B cell (primary cell): ENCODE measurements at regions not wholly inside any gene's neighbourhood (a gene's known extent, or its start where the extent isn't known, plus 50 kb on each side); places are given as distances from the start of the nearest gene placed in this dataset.

Experiments
- CTCF ChIP-seq: fragments of 200-600 bp; IDR thresholded peaks from one replicate; pipeline ENCODE4 v1.8.0; 2022; ENCODE audit warnings: antibody characterized with exemption, mild to moderate bottlenecking
- EZH2 ChIP-seq: IDR thresholded peaks from 2 replicates; pipeline ENCODE4 v1.6.1; 2012; ENCODE audit warnings: borderline replicate concordance, low read depth, mild to moderate bottlenecking, moderate library complexity, low read length; ENCODE audit not compliant: insufficient read depth, poor library complexity, severe bottlenecking

GRCh38 chr2:19300961-19301360 is 57.5 kb downstream of the OSR1 start:
- no peak for TF ChIP-seq CTCF
- no peak for TF ChIP-seq EZH2
